GM20431 (cell line): ENCODE measurements at regions not wholly inside any gene's neighbourhood (a gene's known extent, or its start where the extent isn't known, plus 50 kb on each side); places are given as distances from the start of the nearest gene placed in this dataset.
"Not testable (repeated sequence)": the region's sequence is repeated elsewhere in the genome, so short reads cannot be mapped to it uniquely, and the experiment has no call there.

Experiments used
- in situ Hi-C: fragments of 300-500 bp; cut with MseI, MboI; formaldehyde crosslinking; loops from one replicate; pipeline ENCODE4 v1.15.0; 2020; ENCODE audit warnings: low sequenced_read_pairs; ENCODE audit not compliant: unreplicated experiment

GRCh38 chr5:101290761-101291160 lies 387.7 kb upstream of the ST8SIA4 start:
- in situ Hi-C loops = not testable (repeated sequence)

GRCh38 chr5:101288633-101289032 lies 385.6 kb upstream of the ST8SIA4 start:
- in situ Hi-C loops = no loop called here

GRCh38 chr5:101284736-101285375 lies 381.8 kb upstream of the ST8SIA4 start:
- in situ Hi-C loops = no loop called here

- in situ Hi-C loops = not testable (repeated sequence)
Measured at GRCh38 chr5:101283938-101284337, 380.9 kb upstream of the ST8SIA4 start.

GRCh38 chr5:101278917-101279316 lies 375.8 kb upstream of the ST8SIA4 start:
- in situ Hi-C loops = no loop called here

- in situ Hi-C loops = no loop called here
Measured at GRCh38 chr5:101278011-101278687, 375.1 kb upstream of the ST8SIA4 start.

- in situ Hi-C loops = no loop called here
Measured at GRCh38 chr5:101271945-101272344, 368.9 kb upstream of the ST8SIA4 start.

- in situ Hi-C loops = no loop called here
Measured at GRCh38 chr5:101271416-101271815, 368.3 kb upstream of the ST8SIA4 start.

GRCh38 chr5:101260857-101261256 lies 357.8 kb upstream of the ST8SIA4 start:
- in situ Hi-C loops = no loop called here

GRCh38 chr5:101253096-101253495 lies 350.0 kb upstream of the ST8SIA4 start:
- in situ Hi-C loops = no loop called here

- in situ Hi-C loops = no loop called here
Measured at GRCh38 chr5:101244621-101245020, 341.5 kb upstream of the ST8SIA4 start.

- in situ Hi-C loops = no loop called here
Measured at GRCh38 chr5:101212942-101213514, 309.9 kb upstream of the ST8SIA4 start.

GRCh38 chr5:101206534-101206933 lies 303.5 kb upstream of the ST8SIA4 start:
- in situ Hi-C loops = no loop called here

GRCh38 chr5:101205065-101205464 lies 302.0 kb upstream of the ST8SIA4 start:
- in situ Hi-C loops = not testable (repeated sequence)

- in situ Hi-C loops = not testable (repeated sequence)
Measured at GRCh38 chr5:101180365-101180764, 277.3 kb upstream of the ST8SIA4 start.

GRCh38 chr5:101176605-101177004 lies 273.5 kb upstream of the ST8SIA4 start:
- in situ Hi-C loops = no loop called here

GRCh38 chr5:101174981-101175380 lies 271.9 kb upstream of the ST8SIA4 start:
- in situ Hi-C loops = no loop called here

GRCh38 chr5:101163088-101163487 lies 260.0 kb upstream of the ST8SIA4 start:
- in situ Hi-C loops = no loop called here

GRCh38 chr5:101160002-101160401 lies 256.9 kb upstream of the ST8SIA4 start:
- in situ Hi-C loops = no loop called here

- in situ Hi-C loops = no loop called here
Measured at GRCh38 chr5:101159006-101159405, 255.9 kb upstream of the ST8SIA4 start.

- in situ Hi-C loops = no loop called here
Measured at GRCh38 chr5:101153526-101153925, 250.4 kb upstream of the ST8SIA4 start.

GRCh38 chr5:101143526-101143925 lies 240.4 kb upstream of the ST8SIA4 start:
- in situ Hi-C loops = no loop called here
